ENCODE measurements at regions not wholly inside any gene's neighbourhood (a gene's known extent, or its start where the extent isn't known, plus 50 kb on each side); places are given as distances from the start of the nearest gene placed in this dataset.

GRCh38 chr3:177610686-177611633 is 413.7 kb upstream of the TBL1XR1 start:
- TF ChIP-seq CTCF (conservative IDR thresholded peaks at IDR 0.05), result no peak
- TF ChIP-seq EZH2 (IDR thresholded peaks at IDR 0.05; ENCODE audit: low read depth), result no peak

Measured in PC-9 (cell line).